ENCODE measurements at regions not wholly inside any gene's neighbourhood (a gene's known extent, or its start where the extent isn't known, plus 50 kb on each side); places are given as distances from the start of the nearest gene placed in this dataset.

- intact Hi-C loops (cut with micrococcal nuclease), result no loop called here
- Histone ChIP-seq H3K27ac (ENCODE audit: low read depth, low read length) (no peak overlapping the region), H3K27me3 (ENCODE audit: insufficient read depth, low read length) (no peaks in the 10 kb centered on the region), H3K4me1 (ENCODE audit: insufficient read depth, low read length) (no peaks in the 10 kb centered on the region), H3K4me3 (ENCODE audit: low read length in 2 of 2) (no peak overlapping the region), H3K36me3 (ENCODE audit: insufficient read depth, low read length) (no peaks in the 10 kb centered on the region), H3K9me3 (ENCODE audit: control insufficient read depth in 1 of 2, low read length in 2 of 2) (no peaks in the 10 kb centered on the region)
- Mint-ChIP-seq H3K36me3 (no peaks in the 10 kb centered on the region), H3K27ac (no peak overlapping the region), H3K4me3 (no peak overlapping the region), H3K4me1 (no peaks in the 10 kb centered on the region), H3K9me3 (peaks cover 0 to 13% (median 4%) of the 10 kb centered on the region in 8 donors), H3K27me3 (peaks cover 24 to 25% of the 10 kb centered on the region in 2 donors)
- ChIA-PET POLR2A (ENCODE audit: partially characterized antibody) (no interaction called here), CTCF (ENCODE audit: partially characterized antibody) (no interaction called here)
- no peak for DNase-seq
Observed at GRCh38 chr10:14468023-14468441, 137.3 kb upstream of the FRMD4A start.

- no peak for DNase-seq
- Histone ChIP-seq H3K4me3 (ENCODE audit: low read length in 2 of 2) (no peak overlapping the region), H3K27me3 (ENCODE audit: insufficient read depth, low read length) (no peaks in the 10 kb centered on the region), H3K4me1 (ENCODE audit: insufficient read depth, low read length) (no peaks in the 10 kb centered on the region), H3K36me3 (ENCODE audit: insufficient read depth, low read length) (no peaks in the 10 kb centered on the region), H3K9me3 (ENCODE audit: control insufficient read depth in 1 of 2, low read length in 2 of 2) (no peaks in the 10 kb centered on the region), H3K27ac (ENCODE audit: low read depth, low read length) (no peak overlapping the region)
- POLR2A ChIA-PET (ENCODE audit: partially characterized antibody), result no interaction called here
- no peak overlapping the region for H3K27ac Mint-ChIP-seq
- intact Hi-C loops (cut with micrococcal nuclease), result no loop called here
- H3K36me3 Mint-ChIP-seq, result no peaks in the 10 kb centered on the region
- CTCF ChIA-PET (ENCODE audit: partially characterized antibody), result no interaction called here
- no peak overlapping the region for H3K4me3 Mint-ChIP-seq
- peaks cover 22 to 29% of the 10 kb centered on the region in 2 donors for H3K27me3 Mint-ChIP-seq
- no peaks in the 10 kb centered on the region for H3K4me1 Mint-ChIP-seq
- H3K9me3 Mint-ChIP-seq, result peaks cover 0 to 18% (median 4%) of the 10 kb centered on the region in 8 donors
Observed at GRCh38 chr10:14466257-14466656, 135.5 kb upstream of the FRMD4A start.

GRCh38 chr10:14460447-14460846 is 129.7 kb upstream of the FRMD4A start:
- H3K27me3 Mint-ChIP-seq, result peaks cover 9 to 23% of the 10 kb centered on the region in 2 donors
- Histone ChIP-seq H3K27ac (ENCODE audit: low read depth, low read length) (no peak overlapping the region), H3K4me1 (ENCODE audit: insufficient read depth, low read length) (no peaks in the 10 kb centered on the region), H3K4me3 (ENCODE audit: low read length in 2 of 2) (no peak overlapping the region), H3K27me3 (ENCODE audit: insufficient read depth, low read length) (no peaks in the 10 kb centered on the region), H3K36me3 (ENCODE audit: insufficient read depth, low read length) (no peaks in the 10 kb centered on the region), H3K9me3 (ENCODE audit: control insufficient read depth in 1 of 2, low read length in 2 of 2) (no peaks in the 10 kb centered on the region)
- no peaks in the 10 kb centered on the region for H3K36me3 Mint-ChIP-seq
- peaks cover 0 to 24% (median 6%) of the 10 kb centered on the region in 8 donors for H3K9me3 Mint-ChIP-seq
- no peaks in the 10 kb centered on the region for H3K4me1 Mint-ChIP-seq
- POLR2A ChIA-PET (ENCODE audit: partially characterized antibody), result no interaction called here
- intact Hi-C loops (cut with micrococcal nuclease), result no loop called here
- DNase-seq, result no peak
- H3K4me3 Mint-ChIP-seq, result no peak overlapping the region
- no peak overlapping the region for H3K27ac Mint-ChIP-seq
- CTCF ChIA-PET (ENCODE audit: partially characterized antibody), result no interaction called here

- Mint-ChIP-seq H3K27ac (no peak overlapping the region), H3K36me3 (no peaks in the 10 kb centered on the region), H3K27me3 (peaks cover 9 to 23% of the 10 kb centered on the region in 2 donors), H3K4me1 (no peaks in the 10 kb centered on the region), H3K4me3 (no peak overlapping the region), H3K9me3 (peaks cover 0 to 21% (median 5%) of the 10 kb centered on the region in 8 donors)
- intact Hi-C loops (cut with micrococcal nuclease), result no loop called here
- Histone ChIP-seq H3K4me3 (ENCODE audit: low read length in 2 of 2) (no peak overlapping the region), H3K9me3 (ENCODE audit: control insufficient read depth in 1 of 2, low read length in 2 of 2) (no peaks in the 10 kb centered on the region), H3K4me1 (ENCODE audit: insufficient read depth, low read length) (no peaks in the 10 kb centered on the region), H3K27ac (ENCODE audit: low read depth, low read length) (no peak overlapping the region), H3K36me3 (ENCODE audit: insufficient read depth, low read length) (no peaks in the 10 kb centered on the region), H3K27me3 (ENCODE audit: insufficient read depth, low read length) (no peaks in the 10 kb centered on the region)
- ChIA-PET CTCF (ENCODE audit: partially characterized antibody) (no interaction called here), POLR2A (ENCODE audit: partially characterized antibody) (no interaction called here)
- DNase-seq, result no peak
Observed at GRCh38 chr10:14459665-14460064, 128.9 kb upstream of the FRMD4A start.

- H3K4me1 Mint-ChIP-seq, result no peaks in the 10 kb centered on the region
- Histone ChIP-seq H3K4me3 (ENCODE audit: low read length in 2 of 2) (no peak overlapping the region), H3K4me1 (ENCODE audit: insufficient read depth, low read length) (no peaks in the 10 kb centered on the region), H3K36me3 (ENCODE audit: insufficient read depth, low read length) (no peaks in the 10 kb centered on the region), H3K9me3 (ENCODE audit: control insufficient read depth in 1 of 2, low read length in 2 of 2) (no peaks in the 10 kb centered on the region), H3K27me3 (ENCODE audit: insufficient read depth, low read length) (no peaks in the 10 kb centered on the region), H3K27ac (ENCODE audit: low read depth, low read length) (no peak overlapping the region)
- H3K36me3 Mint-ChIP-seq, result no peaks in the 10 kb centered on the region
- no peak for DNase-seq
- H3K27me3 Mint-ChIP-seq, result peaks cover 8 to 16% of the 10 kb centered on the region in 2 donors
- H3K4me3 Mint-ChIP-seq, result no peak overlapping the region
- peaks cover 0 to 9% (median 0%) of the 10 kb centered on the region in 8 donors for H3K9me3 Mint-ChIP-seq
- H3K27ac Mint-ChIP-seq, result no peak overlapping the region
- ChIA-PET POLR2A (ENCODE audit: partially characterized antibody) (no interaction called here), CTCF (ENCODE audit: partially characterized antibody) (no interaction called here)
- intact Hi-C loops (cut with micrococcal nuclease), result no loop called here
Observed at GRCh38 chr10:14456870-14457266, 126.1 kb upstream of the FRMD4A start.

GRCh38 chr10:14456218-14456869 is 125.6 kb upstream of the FRMD4A start:
- H3K4me1 Mint-ChIP-seq, result no peaks in the 10 kb centered on the region
- ChIA-PET POLR2A (ENCODE audit: partially characterized antibody) (no interaction called here), CTCF (ENCODE audit: partially characterized antibody) (no interaction called here)
- H3K4me3 Mint-ChIP-seq, result no peak overlapping the region
- H3K36me3 ChIP-seq (ENCODE audit: insufficient read depth, low read length), result no peaks in the 10 kb centered on the region
- no peak for DNase-seq
- no peaks in the 10 kb centered on the region for H3K9me3 ChIP-seq (ENCODE audit: control insufficient read depth in 1 of 2, low read length in 2 of 2)
- no peaks in the 10 kb centered on the region for H3K27me3 ChIP-seq (ENCODE audit: insufficient read depth, low read length)
- H3K9me3 Mint-ChIP-seq, result peaks cover 0 to 8% (median 0%) of the 10 kb centered on the region in 8 donors
- H3K4me3 ChIP-seq (ENCODE audit: low read length in 2 of 2), result no peak overlapping the region
- H3K27me3 Mint-ChIP-seq, result peaks cover 3 to 13% of the 10 kb centered on the region in 2 donors
- intact Hi-C loops (cut with micrococcal nuclease), result no loop called here
- H3K4me1 ChIP-seq (ENCODE audit: insufficient read depth, low read length), result no peaks in the 10 kb centered on the region
- H3K27ac ChIP-seq (ENCODE audit: low read depth, low read length), result no peak overlapping the region
- H3K27ac Mint-ChIP-seq, result peak overlapping the region in 1 of 7 donors; percentile 3
- H3K36me3 Mint-ChIP-seq, result no peaks in the 10 kb centered on the region

GRCh38 chr10:14454629-14455028 is 123.9 kb upstream of the FRMD4A start:
- CTCF ChIA-PET (ENCODE audit: partially characterized antibody), result no interaction called here

More at GRCh38 chr10:14454629-14455028, 123.9 kb upstream of the FRMD4A start:
- H3K27ac ChIP-seq (ENCODE audit: low read depth, low read length), result no peak overlapping the region
- POLR2A ChIA-PET (ENCODE audit: partially characterized antibody), result no interaction called here
- H3K36me3 ChIP-seq (ENCODE audit: insufficient read depth, low read length), result no peaks in the 10 kb centered on the region
- intact Hi-C loops (cut with micrococcal nuclease), result no loop called here
- H3K36me3 Mint-ChIP-seq, result no peaks in the 10 kb centered on the region
- peaks cover 0 to 6% of the 10 kb centered on the region in 2 donors for H3K27me3 Mint-ChIP-seq
- H3K4me1 Mint-ChIP-seq, result no peaks in the 10 kb centered on the region
- no peaks in the 10 kb centered on the region for H3K4me1 ChIP-seq (ENCODE audit: insufficient read depth, low read length)
- H3K4me3 Mint-ChIP-seq, result no peak overlapping the region
- H3K27ac Mint-ChIP-seq, result no peak overlapping the region
- H3K4me3 ChIP-seq (ENCODE audit: low read length in 2 of 2), result no peak overlapping the region
- no peak for DNase-seq
- peaks cover 0 to 8% (median 0%) of the 10 kb centered on the region in 8 donors for H3K9me3 Mint-ChIP-seq
- no peaks in the 10 kb centered on the region for H3K9me3 ChIP-seq (ENCODE audit: control insufficient read depth in 1 of 2, low read length in 2 of 2)
- no peaks in the 10 kb centered on the region for H3K27me3 ChIP-seq (ENCODE audit: insufficient read depth, low read length)

All from CD4-positive, alpha-beta memory T cell (primary cell).